PC-3 (cell line): ENCODE measurements at regions not wholly inside any gene's neighbourhood (a gene's known extent, or its start where the extent isn't known, plus 50 kb on each side); places are given as distances from the start of the nearest gene placed in this dataset.

Experiments
- ATAC-seq: fragments of 200-7000 bp; cut with Tn5 transposase; 2 replicates; pipeline ENCODE4 v1.9.1; 2020; ENCODE audit warnings: mild to moderate bottlenecking, moderate library complexity
- BruUV-seq: library from RNA; stranded (reverse); fragments of 400-500 nt; replicated peaks from 2 replicates; lab custom pipeline; 2021; lab: Mats Ljungman, UMichigan
- CTCF ChIA-PET: fragments of 300-600 bp; sonication (Branson Sonifier 250); formaldehyde crosslinking; loops from one replicate; lab custom pipeline; 2022; ENCODE audit warnings: antibody characterized with exemption; lab: Charles Lee
- POLR2A ChIA-PET: fragments of 300-600 bp; sonication (Branson Sonifier 250); formaldehyde crosslinking; loops from one replicate; lab custom pipeline; 2022; ENCODE audit warnings: antibody characterized with exemption; ENCODE audit not compliant: unreplicated experiment; lab: Charles Lee
- DNase-seq: peaks from one replicate; pipeline ENCODE4 v3.0.0-alpha.2; 2015
- H2AFZ ChIP-seq: fragments of 300-600 bp; sonication (generic); 2 replicates; pipeline ENCODE4 v1.6.0; 2016; ENCODE audit warnings: antibody characterized with exemption, low read length
- H3F3A ChIP-seq: fragments of 300-600 bp; sonication (generic); one replicate; pipeline ENCODE4 v1.6.0; 2017; ENCODE audit warnings: antibody characterized with exemption, low read length, control low read depth, mild to moderate bottlenecking; ENCODE audit not compliant: unreplicated experiment
- H3K27ac ChIP-seq: fragments of 300-600 bp; sonication (generic); 2 replicates; pipeline ENCODE4 v1.5.1; 2016; ENCODE audit warnings: mild to moderate bottlenecking, low read length
- H3K27me3 ChIP-seq: fragments of 300-600 bp; sonication (generic); 2 replicates; pipeline ENCODE4 v1.6.1; 2016; ENCODE audit warnings: low read length, mixed read lengths
- H3K36me3 ChIP-seq: fragments of 300-600 bp; sonication (generic); 2 replicates; pipeline ENCODE4 v1.6.1; 2016; ENCODE audit warnings: low read depth, mixed run types, low read length, mixed read lengths
- H3K4me1 ChIP-seq: fragments of 300-600 bp; sonication (generic); 2 replicates; pipeline ENCODE4 v1.5.1; 2016; ENCODE audit warnings: low read length; ENCODE audit not compliant: insufficient read depth
- H3K4me2 ChIP-seq: fragments of 300-600 bp; sonication (generic); 2 replicates; pipeline ENCODE4 v1.6.0; 2016; ENCODE audit warnings: low read length
- H3K4me3 ChIP-seq: fragments of 300-600 bp; sonication (generic); 2 replicates; pipeline ENCODE4 v1.5.1; 2016; ENCODE audit warnings: mild to moderate bottlenecking, low read length, mixed read lengths
- H3K79me2 ChIP-seq: fragments of 300-600 bp; sonication (generic); 2 replicates; pipeline ENCODE4 v1.6.1; 2017; ENCODE audit warnings: low read length, mixed read lengths
- H3K9ac ChIP-seq: fragments of 300-600 bp; sonication (generic); 2 replicates; pipeline ENCODE4 v1.6.0; 2016; ENCODE audit warnings: mild to moderate bottlenecking, low read length
- H3K9me2 ChIP-seq: fragments of 300-600 bp; sonication (generic); replicated peaks from 2 replicates; pipeline ENCODE4 v1.6.1; 2016; ENCODE audit warnings: mixed run types, low read length, mixed read lengths
- H3K9me3 ChIP-seq: fragments of 300-600 bp; sonication (generic); 2 replicates; pipeline ENCODE4 v1.6.1; 2016; ENCODE audit warnings: low read length, mixed read lengths
- H4K20me1 ChIP-seq: fragments of 300-600 bp; sonication (generic); 2 replicates; pipeline ENCODE4 v1.6.1; 2016; ENCODE audit warnings: low read length, mixed read lengths
- CTCF ChIP-seq: fragments of 300-600 bp; sonication (generic); conservative IDR thresholded peaks from 2 replicates; pipeline ENCODE4 v1.5.1; 2017; ENCODE audit warnings: antibody characterized with exemption, low read depth, mild to moderate bottlenecking, low read length
- EZH2 ChIP-seq: fragments of 300-600 bp; sonication (generic); IDR thresholded peaks from one replicate; pipeline ENCODE4 v1.6.1; 2017; ENCODE audit warnings: antibody characterized with exemption, mild to moderate bottlenecking, low read length; ENCODE audit not compliant: unreplicated experiment
- EZH2phosphoT487 ChIP-seq: fragments of 300-600 bp; sonication (generic); IDR thresholded peaks from 2 replicates; pipeline ENCODE4 v1.6.1; 2018; ENCODE audit warnings: mild to moderate bottlenecking, antibody characterized with exemption, low read length, borderline replicate concordance
- intact Hi-C: fragments of 100-400 bp; cut with micrococcal nuclease; formaldehyde crosslinking; loops from 2 replicates; pipeline ENCODE4 v1.9.0; 2023

- intact Hi-C loops: no loop called here
- Histone ChIP-seq H3K9me2 (no peaks in the 10 kb centered on the region), H3K27me3 (peaks cover 72% of the 10 kb centered on the region), H4K20me1 (no peaks in the 10 kb centered on the region), H3K4me3 (no peak overlapping the region), H2AFZ (no peak overlapping the region), H3K9me3 (no peaks in the 10 kb centered on the region), H3F3A (no peaks in the 10 kb centered on the region), H3K27ac (no peak overlapping the region), H3K79me2 (no peaks in the 10 kb centered on the region), H3K9ac (no peak overlapping the region), H3K4me2 (no peak overlapping the region), H3K36me3 (no peaks in the 10 kb centered on the region), H3K4me1 (0 out of 2 replicates have a peak, but pooled peaks cover 3% of the 10 kb centered on the region)
- CTCF ChIA-PET: interaction anchor here (0.6 to 0.7 kb wide), 2 partner anchors 36 to 115 kb away, joined by 9 read pairs; no protein-coding TSS in a partner anchor
- BruUV-seq: no TSS peak
- DNase-seq (no peak), ATAC-seq (no peak)
- POLR2A ChIA-PET: no interaction called here
- TF ChIP-seq CTCF: peak; percentile 21; the same call in 1 of the 2 replicates
- TF ChIP-seq EZH2: no peak
Observed at GRCh38 chr3:184503647-184504046, 57.9 kb upstream of the EPHB3 start.

- ChIA-PET POLR2A (no interaction called here), CTCF (no interaction called here)
- H3K9me2 ChIP-seq: no peaks in the 10 kb centered on the region
- no peaks in the 10 kb centered on the region for H3K36me3 ChIP-seq
- intact Hi-C loops: no loop called here
- no peaks in the 10 kb centered on the region for H3F3A ChIP-seq
- ATAC-seq (no peak), DNase-seq (no peak)
- H4K20me1 ChIP-seq: no peaks in the 10 kb centered on the region
- TF ChIP-seq CTCF: no peak
- TF ChIP-seq EZH2phosphoT487: no peak
- no peak for TF ChIP-seq EZH2
- no peaks in the 10 kb centered on the region for H3K79me2 ChIP-seq
- peaks cover 74% of the 10 kb centered on the region for H3K27me3 ChIP-seq
- no peaks in the 10 kb centered on the region for H3K9me3 ChIP-seq
- no peak overlapping the region for H3K27ac ChIP-seq
- no peak overlapping the region for H3K9ac ChIP-seq
- no peak overlapping the region for H3K4me2 ChIP-seq
- no TSS peak for BruUV-seq
- H3K4me3 ChIP-seq: no peak overlapping the region
- no peak overlapping the region for H2AFZ ChIP-seq
- H3K4me1 ChIP-seq: 0 out of 2 replicates have a peak, but pooled peaks cover 3% of the 10 kb centered on the region
Observed at GRCh38 chr3:184505076-184505878, 56.3 kb upstream of the EPHB3 start.

GRCh38 chr3:184506561-184506991 is 55.0 kb upstream of the EPHB3 start:
- 0 out of 2 replicates have a peak, but pooled peaks cover 3% of the 10 kb centered on the region for H3K4me1 ChIP-seq
- TF ChIP-seq EZH2phosphoT487 (no peak), EZH2 (no peak), CTCF (no peak)
- H3K4me3 ChIP-seq: no peak overlapping the region
- no peaks in the 10 kb centered on the region for H3F3A ChIP-seq
- H3K79me2 ChIP-seq: no peaks in the 10 kb centered on the region
- ChIA-PET POLR2A (no interaction called here), CTCF (no interaction called here)
- H3K4me2 ChIP-seq: no peak overlapping the region
- ATAC-seq: peak; percentile 37
- H3K27ac ChIP-seq: no peak overlapping the region
- no peaks in the 10 kb centered on the region for H3K9me3 ChIP-seq
- H3K36me3 ChIP-seq: no peaks in the 10 kb centered on the region
- no peak overlapping the region for H3K9ac ChIP-seq
- BruUV-seq: no TSS peak
- intact Hi-C loops: no loop called here
- H4K20me1 ChIP-seq: no peaks in the 10 kb centered on the region
- H3K27me3 ChIP-seq: peaks cover 81% of the 10 kb centered on the region
- H2AFZ ChIP-seq: no peak overlapping the region
- peak; percentile 45 for DNase-seq
- H3K9me2 ChIP-seq: no peaks in the 10 kb centered on the region
